Left renal pelvis (tissue), 4 donors: ENCODE measurements at regions not wholly inside any gene's neighbourhood (a gene's known extent, or its start where the extent isn't known, plus 50 kb on each side); places are given as distances from the start of the nearest gene placed in this dataset.
"Not testable (repeated sequence)": the region's sequence is repeated elsewhere in the genome, so short reads cannot be mapped to it uniquely, and the experiment has no call there.

ENCODE experiments used
- DNase-seq, 4 donors: peaks; one replicate each; pipeline ENCODE4 v3.0.0-alpha.2; 2013; ENCODE audit warnings: low read depth in 4 of 4, low spot score in 3 of 4

DNA sequence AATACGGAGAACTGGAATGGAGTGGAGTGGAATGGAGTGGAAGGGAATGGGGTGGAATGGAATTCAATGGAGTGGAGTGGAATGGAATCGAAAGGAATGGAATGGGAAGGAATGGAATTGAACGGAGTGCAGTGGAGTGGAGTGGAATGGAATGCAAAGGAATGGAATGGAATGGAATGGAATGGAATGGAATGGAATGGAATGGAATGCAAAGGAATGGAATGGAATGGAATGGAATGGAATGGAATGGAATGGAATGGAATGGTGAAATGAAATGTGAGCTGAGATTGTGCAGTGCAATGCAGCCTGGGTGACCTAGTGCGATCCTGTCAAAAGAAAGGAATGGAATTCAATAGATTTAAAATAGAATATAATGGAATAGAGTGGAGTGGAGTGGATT, 357.3 kb upstream of the WSB1 start:
- DNase-seq, result not testable (repeated sequence)

- not testable (repeated sequence) for DNase-seq
Measured at GRCh38 chr17:26937750-26938322, 356.1 kb upstream of the WSB1 start.

- DNase-seq, result not testable (repeated sequence)
Measured at GRCh38 chr17:26939755-26940154, 354.2 kb upstream of the WSB1 start.

GRCh38 chr17:26940587-26940986, 353.3 kb upstream of the WSB1 start:
- not testable (repeated sequence) for DNase-seq

GRCh38 chr17:26962255-26963162, 331.4 kb upstream of the WSB1 start:
- no peak for DNase-seq

- DNase-seq, result no peak
Measured at GRCh38 chr17:26963163-26963503, 330.8 kb upstream of the WSB1 start.

DNA sequence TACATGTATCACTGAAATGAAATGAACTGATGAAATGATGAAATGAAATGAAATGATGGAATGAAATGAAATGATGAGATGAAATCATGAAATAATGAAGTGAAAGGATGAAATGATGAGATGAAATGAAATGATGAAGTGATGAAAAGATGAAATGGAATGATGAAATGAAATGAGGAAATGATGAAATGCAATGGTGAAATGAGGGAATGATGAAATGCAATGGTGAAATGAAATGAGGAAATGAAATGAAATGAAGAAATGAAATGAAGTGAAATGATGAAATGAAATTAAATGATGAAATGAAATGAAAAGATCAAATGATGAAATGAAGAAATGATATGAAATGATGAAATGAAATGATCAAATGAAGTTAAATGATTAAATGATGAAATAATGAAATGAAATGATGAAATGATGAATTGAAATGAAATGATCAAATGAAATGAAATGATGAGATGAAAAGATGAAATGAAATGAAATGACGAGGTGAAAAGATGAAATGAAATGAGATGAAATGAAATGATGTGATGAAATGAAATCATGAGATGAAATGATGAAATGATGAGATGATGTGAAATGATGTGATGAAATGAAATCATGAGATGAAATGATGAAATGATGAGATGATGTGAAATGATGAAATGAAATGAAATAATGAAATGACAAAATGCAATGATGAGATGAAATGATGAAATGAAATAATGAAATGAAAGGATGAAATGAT, 327.9 kb upstream of the WSB1 start:
- DNase-seq, result not testable (repeated sequence)

DNA sequence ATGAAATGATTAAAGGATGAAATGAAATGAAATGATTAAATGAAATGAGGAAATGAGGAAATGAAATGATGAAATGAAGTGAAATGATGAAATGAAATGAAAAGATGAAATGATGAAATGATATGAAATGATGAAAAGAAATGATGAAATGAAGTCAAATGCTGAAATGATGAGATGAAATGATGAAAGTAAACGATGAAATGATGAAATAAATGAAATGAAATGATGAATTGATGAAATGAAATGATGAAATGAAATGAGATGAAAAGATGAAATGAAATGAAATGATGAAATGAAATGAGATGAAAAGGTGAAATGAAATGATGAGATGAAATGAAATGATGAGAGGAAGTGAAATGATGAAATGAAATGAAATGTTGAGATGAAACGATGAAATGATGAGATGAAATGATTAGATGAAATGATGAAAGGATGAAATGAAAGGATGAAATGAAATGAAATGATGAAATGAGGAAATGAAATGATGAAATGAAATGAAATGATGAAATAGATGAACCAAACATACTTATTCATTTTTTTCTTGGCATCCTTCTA, 327.2 kb upstream of the WSB1 start:
- not testable (repeated sequence) for DNase-seq

DNA sequence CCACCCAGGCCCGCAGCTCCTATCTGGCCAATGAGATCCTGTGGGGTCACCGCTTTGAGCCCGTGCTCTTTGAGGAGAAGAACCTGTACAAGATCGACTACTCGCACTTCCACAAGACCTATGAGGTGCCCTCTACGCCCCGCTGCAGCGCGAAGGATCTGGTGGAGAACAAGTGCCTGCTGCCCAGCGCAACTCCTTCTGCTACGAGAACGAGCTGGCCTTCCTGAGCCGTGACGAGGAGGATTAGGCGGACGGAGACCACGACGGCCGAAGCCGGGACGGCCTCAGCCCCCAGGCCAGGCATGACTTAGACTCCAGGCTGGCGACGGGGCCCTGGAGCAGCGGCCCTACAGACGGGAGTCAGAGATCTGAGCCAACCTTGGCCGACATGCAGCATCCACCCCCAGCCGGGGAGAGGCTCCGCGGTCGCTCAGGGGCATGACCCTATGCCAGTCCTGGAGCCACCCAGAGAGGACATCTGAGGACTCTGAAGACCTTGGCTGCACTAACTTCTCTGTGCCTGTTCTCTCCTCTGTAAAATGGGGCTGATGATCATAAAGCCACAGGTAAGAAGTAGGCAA, 312.0 kb upstream of the WSB1 start:
- DNase-seq, result not testable (repeated sequence)

GRCh38 chr17:26982563-26982962, 311.4 kb upstream of the WSB1 start:
- DNase-seq, result not testable (repeated sequence)

DNA sequence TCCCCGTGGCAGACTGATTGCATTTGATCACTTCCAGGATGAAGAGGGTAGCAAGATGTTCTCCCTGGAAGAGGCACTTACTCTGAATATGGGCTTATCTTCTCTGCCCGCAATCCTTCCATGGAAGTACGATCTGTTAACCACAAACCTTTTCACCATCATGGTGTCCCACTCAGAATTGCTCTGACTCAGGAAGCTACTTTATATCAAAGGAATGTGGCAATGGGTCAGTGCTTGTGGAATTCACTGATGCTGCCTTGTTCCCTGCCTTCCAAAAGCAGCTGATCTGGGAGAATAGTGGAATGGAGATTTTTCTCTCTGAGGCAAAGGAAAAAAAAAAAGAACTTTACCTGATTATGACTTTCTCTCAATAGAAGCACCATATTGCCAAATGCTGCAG, 306.1 kb upstream of the WSB1 start:
- DNase-seq, result not testable (repeated sequence)

GRCh38 chr17:26994648-26995047, 299.3 kb upstream of the WSB1 start:
- DNase-seq, result not testable (repeated sequence)

DNA sequence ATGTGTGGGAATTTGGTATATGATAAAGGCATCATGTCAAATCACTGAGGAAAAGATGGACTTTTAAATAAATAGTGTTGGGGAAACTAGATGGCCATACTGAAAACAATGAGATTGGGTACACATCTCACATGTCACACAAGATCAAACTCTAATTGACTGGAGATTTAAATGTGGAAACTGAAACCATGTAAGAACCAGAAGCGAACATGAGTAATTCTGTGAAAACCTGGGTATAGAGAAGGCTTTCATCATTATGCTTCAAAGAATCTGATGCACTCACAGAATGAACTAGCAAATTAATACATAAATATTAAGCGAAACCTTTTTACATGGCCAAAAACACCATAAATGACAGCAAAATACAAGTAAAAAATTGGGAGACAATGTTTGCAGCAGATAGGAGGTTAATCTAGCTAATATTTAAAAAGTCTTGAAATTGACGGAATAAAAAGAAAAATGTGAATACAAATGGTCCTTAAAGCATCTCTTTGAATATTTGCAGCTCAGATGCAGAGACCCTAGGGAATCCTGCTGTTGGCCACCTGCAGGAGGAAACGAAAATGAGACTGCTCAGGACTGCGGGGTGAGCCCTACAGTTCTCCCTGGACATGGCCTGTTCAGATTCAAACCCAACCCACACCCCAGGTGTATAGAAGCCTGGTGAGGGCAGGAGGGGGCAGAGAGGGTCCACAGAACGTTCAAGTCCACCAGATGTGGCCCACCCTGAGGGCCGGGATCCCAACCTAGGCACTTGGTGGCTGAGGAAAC, 297.6 kb upstream of the WSB1 start:
- DNase-seq, result not testable (repeated sequence)

GRCh38 chr17:27007734-27008531, 286.0 kb upstream of the WSB1 start:
- not testable (repeated sequence) for DNase-seq

GRCh38 chr17:27009087-27009486, 284.8 kb upstream of the WSB1 start:
- DNase-seq, result no peak

GRCh38 chr17:27010138-27010537, 283.8 kb upstream of the WSB1 start:
- DNase-seq, result not testable (repeated sequence)

- not testable (repeated sequence) for DNase-seq
Measured at GRCh38 chr17:27030552-27030951, 263.4 kb upstream of the WSB1 start.

- no peak for DNase-seq
Measured at GRCh38 chr17:27038676-27039075, 255.2 kb upstream of the WSB1 start.

GRCh38 chr17:27045039-27045438, 248.9 kb upstream of the WSB1 start:
- DNase-seq, result not testable (repeated sequence)
